ENCODE measurements at regions not wholly inside any gene's neighbourhood (a gene's known extent, or its start where the extent isn't known, plus 50 kb on each side); places are given as distances from the start of the nearest gene placed in this dataset.
"Not testable (repeated sequence)": the region's sequence is repeated elsewhere in the genome, so short reads cannot be mapped to it uniquely, and the experiment has no call there.

- not testable (repeated sequence) for H3K27me3 ChIP-seq (replicated peaks; ENCODE audit: insufficient read depth); H3K4me1 ChIP-seq (ENCODE audit: control insufficient read depth in 1 of 2, low read depth in 2 of 2); DNase-seq (ENCODE audit: low spot score); H3K4me3 ChIP-seq; ATAC-seq (ENCODE audit: insufficient number of reproducible peaks, low FRiP score, low read depth); H3K9me3 ChIP-seq; H3K27ac ChIP-seq; H3K36me3 ChIP-seq
Measured at GRCh38 chr9:63333083-63333482, 1951.9 kb downstream of the FOXD4L5 start.

DNA sequence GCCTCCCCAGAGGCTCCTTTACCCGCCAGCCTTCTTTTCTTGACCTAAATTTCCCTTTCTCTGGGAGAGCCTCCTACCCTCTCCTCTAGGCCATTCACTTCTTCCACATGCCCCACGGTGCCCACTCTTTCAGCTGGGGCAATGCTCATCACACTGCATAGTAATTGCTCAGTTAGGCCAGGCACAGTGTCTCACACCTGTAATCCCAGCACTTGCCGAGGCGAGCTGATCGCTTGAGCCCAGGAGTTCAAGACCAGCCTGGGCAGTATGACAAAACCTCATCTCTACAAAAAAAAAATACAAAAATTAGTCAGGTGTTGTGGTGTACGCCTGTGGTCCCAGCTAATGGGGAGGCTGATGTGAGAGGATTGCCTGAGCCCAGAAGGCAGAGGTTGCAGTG is 1956.7 kb downstream of the FOXD4L5 start:
- not testable (repeated sequence) for H3K36me3 ChIP-seq; H3K27me3 ChIP-seq (replicated peaks; ENCODE audit: insufficient read depth); H3K4me1 ChIP-seq (ENCODE audit: control insufficient read depth in 1 of 2, low read depth in 2 of 2); ATAC-seq (ENCODE audit: insufficient number of reproducible peaks, low FRiP score, low read depth); H3K4me3 ChIP-seq; DNase-seq (ENCODE audit: low spot score); H3K27ac ChIP-seq; H3K9me3 ChIP-seq

- not testable (repeated sequence) for H3K4me1 ChIP-seq (ENCODE audit: control insufficient read depth in 1 of 2, low read depth in 2 of 2); H3K27me3 ChIP-seq (replicated peaks; ENCODE audit: insufficient read depth); ATAC-seq (ENCODE audit: insufficient number of reproducible peaks, low FRiP score, low read depth); H3K27ac ChIP-seq; H3K36me3 ChIP-seq; DNase-seq (ENCODE audit: low spot score); H3K9me3 ChIP-seq; H3K4me3 ChIP-seq
Measured at GRCh38 chr9:63327211-63327610, 1957.8 kb downstream of the FOXD4L5 start.

DNA sequence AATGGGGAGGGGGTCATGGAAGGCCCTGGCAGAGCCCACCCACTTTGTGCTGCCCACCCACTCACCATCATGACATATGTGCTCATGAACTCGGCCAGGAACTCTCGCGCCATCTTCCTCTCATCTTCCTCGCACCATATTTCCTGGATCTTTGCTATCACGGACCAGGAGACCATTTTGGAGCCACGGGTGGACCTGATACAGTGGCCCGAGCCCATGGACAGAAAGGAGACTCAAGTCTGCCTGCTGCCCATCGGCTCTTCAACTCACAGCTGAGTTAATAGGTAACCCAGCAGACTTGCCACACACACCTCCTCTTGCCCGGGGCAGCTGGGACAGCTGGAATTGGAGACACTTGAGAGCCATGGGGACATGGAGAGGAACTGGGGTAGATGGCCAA is 1958.3 kb downstream of the FOXD4L5 start:
- not testable (repeated sequence) for H3K36me3 ChIP-seq; DNase-seq (ENCODE audit: low spot score); H3K9me3 ChIP-seq; H3K4me1 ChIP-seq (ENCODE audit: control insufficient read depth in 1 of 2, low read depth in 2 of 2); H3K27me3 ChIP-seq (replicated peaks; ENCODE audit: insufficient read depth); H3K27ac ChIP-seq; ATAC-seq (ENCODE audit: insufficient number of reproducible peaks, low FRiP score, low read depth); H3K4me3 ChIP-seq

DNA sequence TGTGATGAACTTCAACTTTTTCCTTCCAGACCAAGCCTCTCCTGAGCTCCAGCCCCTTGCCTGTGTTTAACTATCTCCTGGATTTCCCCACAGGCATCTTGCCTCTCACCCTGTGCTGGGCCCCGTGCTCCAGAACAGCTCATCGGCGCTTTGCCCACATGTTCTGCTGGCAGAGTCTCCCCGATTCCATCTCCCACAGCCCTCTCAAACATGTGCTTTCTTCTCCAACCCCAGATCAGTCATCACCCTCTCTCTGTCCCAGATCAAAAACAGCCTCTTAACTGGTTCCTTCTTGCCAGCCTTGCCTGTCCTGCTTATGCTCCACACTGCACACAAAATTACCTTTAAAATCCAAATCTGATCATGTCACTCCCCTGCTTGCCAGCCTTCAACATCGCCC is 1959.3 kb downstream of the FOXD4L5 start:
- H3K4me1 ChIP-seq (ENCODE audit: control insufficient read depth in 1 of 2, low read depth in 2 of 2); H3K27ac ChIP-seq; DNase-seq (ENCODE audit: low spot score); H3K27me3 ChIP-seq (replicated peaks; ENCODE audit: insufficient read depth); H3K4me3 ChIP-seq; H3K9me3 ChIP-seq; ATAC-seq (ENCODE audit: insufficient number of reproducible peaks, low FRiP score, low read depth); H3K36me3 ChIP-seq: not testable (repeated sequence)

DNA sequence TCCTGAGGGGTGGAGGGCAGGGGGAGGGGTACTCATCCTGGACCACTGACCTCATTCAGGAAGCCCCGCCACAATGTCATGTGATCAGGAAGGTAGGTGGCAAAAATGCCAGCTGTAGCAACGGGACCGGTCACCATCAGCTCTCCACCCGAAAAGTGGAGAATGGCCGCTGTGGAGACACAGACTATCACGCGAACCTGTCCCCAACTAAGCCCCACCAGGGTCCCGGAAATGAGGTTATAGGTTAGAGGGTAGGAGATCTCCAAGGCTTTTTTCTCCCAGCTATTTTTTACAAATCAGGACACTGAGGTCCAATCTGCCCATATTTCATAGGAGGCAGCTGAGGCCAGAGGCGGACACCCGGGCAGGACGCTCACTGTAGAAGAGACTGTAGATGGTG is 1966.9 kb downstream of the FOXD4L5 start:
- not testable (repeated sequence) for H3K9me3 ChIP-seq; H3K27ac ChIP-seq; ATAC-seq (ENCODE audit: insufficient number of reproducible peaks, low FRiP score, low read depth); H3K36me3 ChIP-seq; H3K4me1 ChIP-seq (ENCODE audit: control insufficient read depth in 1 of 2, low read depth in 2 of 2); DNase-seq (ENCODE audit: low spot score); H3K27me3 ChIP-seq (replicated peaks; ENCODE audit: insufficient read depth); H3K4me3 ChIP-seq

- not testable (repeated sequence) for DNase-seq (ENCODE audit: low spot score); ATAC-seq (ENCODE audit: insufficient number of reproducible peaks, low FRiP score, low read depth); H3K4me1 ChIP-seq (ENCODE audit: control insufficient read depth in 1 of 2, low read depth in 2 of 2)
Measured at GRCh38 chr9:63315387-63315786, 1969.6 kb downstream of the FOXD4L5 start.

GRCh38 chr9:63296848-63297247 is 1988.2 kb downstream of the FOXD4L5 start:
- H3K4me1 ChIP-seq (ENCODE audit: control insufficient read depth in 1 of 2, low read depth in 2 of 2); ATAC-seq (ENCODE audit: insufficient number of reproducible peaks, low FRiP score, low read depth); DNase-seq (ENCODE audit: low spot score): not testable (repeated sequence)

More at GRCh38 chr9:63315387-63315786, 1969.6 kb downstream of the FOXD4L5 start:
- not testable (repeated sequence) for H3K4me3 ChIP-seq; H3K9me3 ChIP-seq; H3K27ac ChIP-seq; H3K36me3 ChIP-seq; H3K27me3 ChIP-seq (replicated peaks; ENCODE audit: insufficient read depth)

DNA sequence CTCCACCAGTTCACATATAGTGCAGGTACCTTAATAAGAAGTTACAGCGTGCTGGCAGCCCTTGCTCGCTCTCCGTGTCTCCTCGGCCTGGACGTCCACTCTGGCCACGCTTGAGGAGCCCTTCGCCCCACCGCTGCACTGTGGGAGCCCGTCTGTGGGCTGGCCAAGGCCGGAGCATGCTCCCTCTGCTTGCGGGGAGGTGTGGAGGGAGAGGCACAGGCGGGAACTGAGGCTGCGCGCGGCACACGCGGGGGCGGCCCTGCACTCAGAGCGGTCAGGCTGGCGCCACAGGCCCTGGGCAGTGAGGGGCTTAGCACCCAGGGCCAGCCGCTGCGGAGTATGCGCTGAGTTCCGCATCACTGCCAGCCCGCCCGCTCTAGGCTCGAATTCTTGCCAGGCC is 1988.6 kb downstream of the FOXD4L5 start:
- H3K4me3 ChIP-seq; H3K9me3 ChIP-seq; H3K27me3 ChIP-seq (replicated peaks; ENCODE audit: insufficient read depth); H3K36me3 ChIP-seq; ATAC-seq (ENCODE audit: insufficient number of reproducible peaks, low FRiP score, low read depth); H3K4me1 ChIP-seq (ENCODE audit: control insufficient read depth in 1 of 2, low read depth in 2 of 2); DNase-seq (ENCODE audit: low spot score); H3K27ac ChIP-seq: not testable (repeated sequence)

More at GRCh38 chr9:63296848-63297247, 1988.2 kb downstream of the FOXD4L5 start:
- H3K27ac ChIP-seq; H3K27me3 ChIP-seq (replicated peaks; ENCODE audit: insufficient read depth); H3K9me3 ChIP-seq; H3K36me3 ChIP-seq; H3K4me3 ChIP-seq: not testable (repeated sequence)

- not testable (repeated sequence) for H3K27me3 ChIP-seq (replicated peaks; ENCODE audit: insufficient read depth); H3K4me1 ChIP-seq (ENCODE audit: control insufficient read depth in 1 of 2, low read depth in 2 of 2); ATAC-seq (ENCODE audit: insufficient number of reproducible peaks, low FRiP score, low read depth); H3K9me3 ChIP-seq; H3K4me3 ChIP-seq; H3K36me3 ChIP-seq; H3K27ac ChIP-seq
- DNase-seq (ENCODE audit: low spot score): peak; percentile 2
Measured at GRCh38 chr9:63289971-63290370, 1995.0 kb downstream of the FOXD4L5 start.
